Right lobe of liver (tissue), 4 donors: ENCODE measurements at regions not wholly inside any gene's neighbourhood (a gene's known extent, or its start where the extent isn't known, plus 50 kb on each side); places are given as distances from the start of the nearest gene placed in this dataset.

Experiments
- POLR2A ChIP-seq: fragments of 450-650 bp; IDR thresholded peaks from one replicate; pipeline ENCODE4 v1.6.1; 2017; ENCODE audit warnings: antibody characterized with exemption, mild to moderate bottlenecking
- TF ChIP-seq, protein P1 (sequence below), 4 donors: fragments of 200-600 bp in 3 of 4; fragments of 450-650 bp in 1 of 4; IDR thresholded peaks; one replicate each; pipeline versions ENCODE4 v1.5.1 to v1.8.0; 2016 to 2022; ENCODE audit warnings: antibody characterized with exemption in 4 of 4, mild to moderate bottlenecking in 2 of 4
- donor health status: DM: no; HTN: no; CAD: no.
- donor health status: DM: no; HTN: no; CAD: no.
- donor health status: DM: no; HTN: yes; CAD: no.

DNA sequence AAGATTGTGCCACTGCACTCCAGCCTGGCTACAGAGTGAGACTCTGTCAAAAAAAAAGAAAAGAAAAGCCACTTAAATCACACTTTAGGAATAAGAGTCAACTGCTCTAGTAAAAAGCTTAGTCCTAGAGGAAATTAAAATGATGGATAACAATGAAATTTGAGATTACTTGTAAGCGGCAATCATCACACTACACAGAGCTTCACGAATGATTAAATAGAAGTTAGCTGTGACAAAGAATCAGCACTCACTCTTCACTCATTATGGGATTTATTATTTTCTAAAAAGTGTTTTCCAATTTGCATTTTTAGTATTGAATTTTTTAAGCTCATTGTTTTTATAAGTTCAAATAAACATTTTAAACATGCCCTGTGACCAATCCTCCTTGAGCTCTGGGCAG, 718.0 kb downstream of the UTRN start:
- no peak for TF ChIP-seq POLR2A
- TF ChIP-seq, protein P1, sequence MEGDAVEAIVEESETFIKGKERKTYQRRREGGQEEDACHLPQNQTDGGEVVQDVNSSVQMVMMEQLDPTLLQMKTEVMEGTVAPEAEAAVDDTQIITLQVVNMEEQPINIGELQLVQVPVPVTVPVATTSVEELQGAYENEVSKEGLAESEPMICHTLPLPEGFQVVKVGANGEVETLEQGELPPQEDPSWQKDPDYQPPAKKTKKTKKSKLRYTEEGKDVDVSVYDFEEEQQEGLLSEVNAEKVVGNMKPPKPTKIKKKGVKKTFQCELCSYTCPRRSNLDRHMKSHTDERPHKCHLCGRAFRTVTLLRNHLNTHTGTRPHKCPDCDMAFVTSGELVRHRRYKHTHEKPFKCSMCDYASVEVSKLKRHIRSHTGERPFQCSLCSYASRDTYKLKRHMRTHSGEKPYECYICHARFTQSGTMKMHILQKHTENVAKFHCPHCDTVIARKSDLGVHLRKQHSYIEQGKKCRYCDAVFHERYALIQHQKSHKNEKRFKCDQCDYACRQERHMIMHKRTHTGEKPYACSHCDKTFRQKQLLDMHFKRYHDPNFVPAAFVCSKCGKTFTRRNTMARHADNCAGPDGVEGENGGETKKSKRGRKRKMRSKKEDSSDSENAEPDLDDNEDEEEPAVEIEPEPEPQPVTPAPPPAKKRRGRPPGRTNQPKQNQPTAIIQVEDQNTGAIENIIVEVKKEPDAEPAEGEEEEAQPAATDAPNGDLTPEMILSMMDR (IDR thresholded peaks at IDR 0.05): no peak
